ENCODE measurements at regions not wholly inside any gene's neighbourhood (a gene's known extent, or its start where the extent isn't known, plus 50 kb on each side); places are given as distances from the start of the nearest gene placed in this dataset.

GRCh38 chr14:95415993-95416392 lies 96.3 kb upstream of the CLMN start:
- no peaks in the 10 kb centered on the region for H3K79me2 ChIP-seq (ENCODE audit: control insufficient read depth, insufficient read depth, low read length)
- no TSS peak for BruUV-seq (replicated peaks)
- H3K27ac ChIP-seq (ENCODE audit: insufficient read depth, low read depth, low read length): no peak overlapping the region
- intact Hi-C loops (cut with micrococcal nuclease) (no loop called here), dilution Hi-C loops (cut with MboI; ENCODE audit: extremely low pct_ligation_motif_present, low sequenced_read_pairs) (no loop called here)
- no peaks in the 10 kb centered on the region for H3K27me3 ChIP-seq (ENCODE audit: control insufficient read depth in 2 of 2, insufficient read depth in 2 of 2, low read length in 2 of 2)
- no peak overlapping the region for H3K4me3 ChIP-seq (replicated peaks in 1 of 3; ENCODE audit: insufficient read depth in 1 of 3, low read depth in 1 of 3, low read length in 3 of 3)
- no peak overlapping the region for H2AFZ ChIP-seq (ENCODE audit: low read depth, low read length)
- H3K9me1 ChIP-seq (replicated peaks; ENCODE audit: control insufficient read depth, extremely low read depth, insufficient read depth, low read length): no peaks in the 10 kb centered on the region
- H3K4me2 ChIP-seq (ENCODE audit: insufficient read depth, low read length): no peak overlapping the region
- no peak for FAIRE-seq
- no peak overlapping the region for H3K9ac ChIP-seq (replicated peaks; ENCODE audit: extremely low read depth, insufficient read depth, low read length)
- no peak for DNase-seq (ENCODE audit: low read depth, low spot score)
- ChIA-PET CTCF (interaction anchor here (1.3 kb wide), 1 partner anchor 16 kb away, joined by 5 read pairs; no protein-coding TSS in a partner anchor), POLR2A (no interaction called here)
- no peaks in the 10 kb centered on the region for H3K9me3 ChIP-seq (replicated peaks; ENCODE audit: control insufficient read depth, insufficient read depth, low read length)
- peaks cover 0 to 3% of the 10 kb centered on the region in 2 experiments for H3K36me3 ChIP-seq (ENCODE audit: control insufficient read depth in 2 of 2, extremely low read depth in 1 of 2, insufficient read depth in 2 of 2, low read length in 2 of 2)
- no peaks in the 10 kb centered on the region for H4K20me1 ChIP-seq (replicated peaks; ENCODE audit: control insufficient read depth, extremely low read depth, insufficient read depth, low read length)
- H3K4me1 ChIP-seq (ENCODE audit: control insufficient read depth, extremely low read depth, insufficient read depth, low read length): no peaks in the 10 kb centered on the region
- TF ChIP-seq JUN (IDR thresholded peaks at IDR 0.05; ENCODE audit: borderline replicate concordance, insufficient read depth, insufficient read length, low read depth) (no peak), MYC (IDR thresholded peaks at IDR 0.05; ENCODE audit: low read depth, low read length) (no peak), MAX (IDR thresholded peaks at IDR 0.05; ENCODE audit: insufficient read depth, insufficient read length) (no peak), CTCF (IDR thresholded peaks at IDR 0.05; ENCODE audit: extremely low read depth in 1 of 2, insufficient read depth in 1 of 2, low read depth in 1 of 2, low read length in 2 of 2) (no peak), EZH2 (IDR thresholded peaks at IDR 0.05; ENCODE audit: borderline replicate concordance, low read depth, low read length, severe bottlenecking) (no peak), FOS (IDR thresholded peaks at IDR 0.05; ENCODE audit: borderline replicate concordance, insufficient read depth, low read length) (no peak), GATA2 (IDR thresholded peaks at IDR 0.05; ENCODE audit: insufficient read depth, insufficient read length, low read depth, low read length) (no peak), POLR2A (IDR thresholded peaks at IDR 0.05; ENCODE audit: low read depth, low read length) (no peak), POLR2AphosphoS5 (IDR thresholded peaks at IDR 0.05; ENCODE audit: insufficient read depth, low read depth, low read length) (no peak)

Measured in endothelial cell of umbilical vein (primary cell).